Fibroblast of the conjunctiva (primary cell): ENCODE measurements at regions not wholly inside any gene's neighbourhood (a gene's known extent, or its start where the extent isn't known, plus 50 kb on each side); places are given as distances from the start of the nearest gene placed in this dataset.
"Not testable (repeated sequence)": the region's sequence is repeated elsewhere in the genome, so short reads cannot be mapped to it uniquely, and the experiment has no call there.

ENCODE experiments used
- DNase-seq: peaks from one replicate; pipeline ENCODE4 v3.0.0-alpha.2; 2010; ENCODE audit warnings: low read depth

- DNase-seq, result no peak
Measured at GRCh38 chr9:96156171-96156974, 145.6 kb downstream of the HSD17B3 start.

DNA sequence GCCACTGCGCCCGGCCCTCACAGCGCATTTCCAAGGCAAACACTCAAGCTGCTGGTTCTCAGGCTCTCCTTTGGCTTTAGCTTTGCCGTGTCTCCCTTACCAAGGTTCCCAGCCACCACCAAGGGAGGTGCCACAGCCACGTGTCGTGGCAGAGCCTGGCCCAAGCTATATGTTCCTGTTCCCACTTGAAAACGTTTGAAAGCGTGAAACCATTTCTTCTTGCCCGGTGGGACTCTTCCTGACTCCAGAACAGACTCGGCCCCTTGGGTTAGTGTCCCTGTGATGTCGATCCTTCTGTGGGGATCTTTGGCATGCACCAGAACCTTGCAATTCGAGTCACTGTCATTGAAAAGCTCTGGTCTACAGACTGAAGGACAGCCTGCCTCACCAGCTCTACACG lies 147.9 kb downstream of the HSD17B3 start:
- no peak for DNase-seq

- no peak for DNase-seq
Measured at GRCh38 chr9:96152550-96152949, 149.4 kb downstream of the HSD17B3 start.

DNA sequence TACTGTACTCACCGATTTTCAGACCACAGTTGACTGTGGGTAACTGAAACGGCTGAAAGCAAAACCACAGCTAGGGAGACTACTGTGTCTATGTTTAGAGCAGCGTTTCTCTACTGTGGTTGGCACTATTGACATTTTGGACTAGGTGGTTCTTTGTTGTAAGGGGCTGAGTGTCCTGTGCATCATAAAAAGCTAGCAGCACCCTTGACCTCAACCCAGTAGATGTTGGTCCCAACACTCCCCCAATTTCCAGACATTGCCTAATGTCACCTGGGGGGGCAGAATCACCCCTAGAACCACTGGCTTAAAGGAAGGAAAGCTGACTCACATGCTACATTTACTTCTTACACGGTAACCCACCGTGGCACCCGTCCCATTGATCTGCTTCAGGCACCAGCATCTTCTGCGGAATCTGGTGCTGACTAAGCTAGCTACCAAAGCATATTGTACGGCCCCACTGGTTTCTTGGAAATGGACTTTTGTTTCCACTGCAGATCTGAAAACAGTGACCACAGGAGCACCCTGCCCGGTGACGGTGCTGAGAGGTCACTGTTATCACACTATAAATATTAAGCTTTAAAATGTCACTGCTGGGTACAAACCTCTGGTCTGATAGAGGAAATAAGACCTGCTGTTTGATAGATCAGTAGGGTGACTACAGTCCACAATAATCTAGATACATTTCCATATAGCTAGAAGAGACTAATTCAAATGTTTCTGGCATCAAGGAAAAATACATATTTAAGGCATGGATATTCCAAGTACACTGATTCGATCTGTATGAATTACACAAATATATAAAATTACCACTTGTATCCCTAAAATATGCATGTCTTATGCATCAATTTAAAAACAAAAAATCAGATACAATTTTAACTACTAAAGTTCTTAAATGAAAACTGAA lies 151.4 kb downstream of the HSD17B3 start:
- DNase-seq, result no peak

- DNase-seq, result no peak
Measured at GRCh38 chr9:96149533-96150280, 152.3 kb downstream of the HSD17B3 start.

GRCh38 chr9:96148634-96149532 lies 153.1 kb downstream of the HSD17B3 start:
- DNase-seq, result no peak

DNA sequence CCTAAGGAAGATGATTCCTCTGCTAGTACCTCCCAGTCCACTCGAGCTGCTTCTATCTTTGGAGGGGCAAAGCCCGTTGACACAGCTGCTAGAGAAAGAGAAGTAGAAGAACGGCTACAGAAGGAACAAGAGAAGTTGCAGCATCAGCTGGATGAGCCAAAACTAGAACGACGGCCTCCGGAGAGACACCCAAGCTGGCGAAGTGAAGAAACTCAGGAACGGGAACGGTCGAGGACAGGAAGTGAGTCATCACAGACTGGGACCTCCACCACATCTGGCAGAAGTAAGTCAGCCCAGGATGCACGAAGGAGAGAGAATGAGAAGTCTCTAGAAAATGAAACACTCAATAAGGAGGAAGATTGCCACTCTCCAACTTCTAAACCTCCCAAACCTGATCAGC lies 154.9 kb downstream of the HSD17B3 start:
- not testable (repeated sequence) for DNase-seq

- no peak for DNase-seq
Measured at GRCh38 chr9:96141666-96142065, 160.3 kb downstream of the HSD17B3 start.

DNA sequence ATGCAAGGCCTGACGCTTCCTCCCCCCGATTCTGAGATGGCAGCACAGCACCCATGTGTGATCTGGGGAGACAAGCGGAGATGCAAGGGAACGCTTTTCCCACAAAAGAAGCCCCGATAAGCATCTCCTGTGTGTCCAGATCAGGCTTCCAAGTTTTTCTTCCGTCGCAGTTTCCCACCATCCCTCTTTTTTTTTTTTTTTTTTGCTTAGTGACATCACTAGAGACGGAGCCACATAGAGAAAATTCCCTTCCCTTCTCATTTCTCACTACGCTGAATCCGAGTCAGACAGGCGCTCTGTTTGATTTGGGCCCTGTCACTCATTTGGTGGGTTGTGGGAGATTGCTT lies 160.9 kb downstream of the HSD17B3 start:
- DNase-seq, result no peak

DNA sequence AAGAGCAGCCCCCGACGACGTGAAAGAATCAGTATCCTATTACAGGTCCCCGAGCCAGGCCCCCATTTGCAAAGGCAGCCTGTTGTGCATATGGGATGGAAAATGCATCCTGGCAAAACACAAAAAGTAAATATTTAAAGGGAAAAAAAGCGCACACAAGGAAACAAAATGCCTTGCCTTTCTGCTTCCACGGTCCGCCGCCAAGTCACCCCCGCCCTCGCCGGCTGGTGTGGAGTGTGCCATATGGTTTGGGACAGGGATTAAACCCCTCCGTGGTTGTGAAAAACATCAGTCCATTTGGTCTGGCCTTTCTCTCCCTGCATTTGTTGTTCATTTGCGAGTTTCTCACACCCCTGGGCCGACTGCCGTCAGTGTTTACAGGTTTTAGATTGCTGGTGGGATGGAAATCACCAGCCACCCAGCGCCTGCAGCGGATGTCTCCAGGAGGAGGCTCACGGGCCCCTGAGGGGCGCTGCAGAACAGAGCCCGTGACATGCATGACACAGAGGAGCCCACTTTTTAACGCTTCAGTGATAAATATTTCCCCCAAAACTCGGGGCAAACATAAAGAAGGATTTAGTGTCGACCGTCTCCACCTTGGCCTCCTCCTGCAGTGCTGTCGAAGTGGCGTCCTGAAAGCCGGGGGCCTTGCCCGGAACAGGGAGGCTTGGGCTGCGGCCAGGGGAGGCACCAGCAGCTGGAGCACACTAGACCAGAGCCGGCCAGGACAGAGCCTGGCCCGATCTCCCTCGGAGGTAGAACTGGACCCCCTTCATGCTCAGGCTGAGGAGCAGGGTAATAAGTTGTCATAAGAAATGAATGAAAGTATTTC lies 161.5 kb downstream of the HSD17B3 start:
- peak; percentile 71 for DNase-seq

- peak; percentile 97 for DNase-seq
Measured at GRCh38 chr9:96139592-96140295, 162.2 kb downstream of the HSD17B3 start.

GRCh38 chr9:96138616-96139015 lies 163.4 kb downstream of the HSD17B3 start:
- no peak for DNase-seq

GRCh38 chr9:96137671-96138429 lies 164.1 kb downstream of the HSD17B3 start:
- no peak for DNase-seq

DNA sequence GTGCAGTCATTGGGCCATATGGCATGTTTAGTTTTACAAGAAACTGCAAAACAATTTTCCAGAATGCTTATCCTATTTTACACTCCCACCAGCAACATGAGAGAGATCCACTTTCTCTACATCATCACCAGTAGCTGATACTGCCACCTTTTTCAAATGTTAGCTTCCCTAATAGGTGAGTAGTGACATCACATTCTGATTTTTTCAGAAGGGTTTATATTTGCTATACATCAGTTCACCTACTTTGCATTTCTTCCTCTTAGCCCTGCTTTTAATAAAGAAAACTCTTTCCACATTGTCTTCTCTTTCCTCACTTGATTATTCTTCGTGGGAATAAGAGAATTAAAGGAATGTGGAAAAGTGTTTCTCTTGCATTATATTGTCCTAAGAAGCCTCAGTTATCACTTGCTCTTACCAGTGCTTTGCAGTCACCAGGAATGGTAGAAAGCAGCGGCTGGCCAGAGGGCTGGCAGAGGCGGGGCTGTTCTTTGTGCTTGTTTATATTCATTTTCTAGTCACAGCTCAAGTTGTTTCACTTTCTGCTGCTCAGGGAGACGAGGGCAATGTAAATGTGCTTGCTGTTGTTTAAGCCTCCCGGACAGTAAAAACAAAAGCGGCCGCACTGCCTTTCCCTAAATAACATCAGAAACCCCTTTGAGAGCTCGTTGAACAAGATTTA lies 164.8 kb downstream of the HSD17B3 start:
- DNase-seq, result peak; percentile 85

- no peak for DNase-seq
Measured at GRCh38 chr9:96135753-96136290, 166.2 kb downstream of the HSD17B3 start.

- DNase-seq, result peak; percentile 43
Measured at GRCh38 chr9:96135076-96135752, 166.8 kb downstream of the HSD17B3 start.

DNA sequence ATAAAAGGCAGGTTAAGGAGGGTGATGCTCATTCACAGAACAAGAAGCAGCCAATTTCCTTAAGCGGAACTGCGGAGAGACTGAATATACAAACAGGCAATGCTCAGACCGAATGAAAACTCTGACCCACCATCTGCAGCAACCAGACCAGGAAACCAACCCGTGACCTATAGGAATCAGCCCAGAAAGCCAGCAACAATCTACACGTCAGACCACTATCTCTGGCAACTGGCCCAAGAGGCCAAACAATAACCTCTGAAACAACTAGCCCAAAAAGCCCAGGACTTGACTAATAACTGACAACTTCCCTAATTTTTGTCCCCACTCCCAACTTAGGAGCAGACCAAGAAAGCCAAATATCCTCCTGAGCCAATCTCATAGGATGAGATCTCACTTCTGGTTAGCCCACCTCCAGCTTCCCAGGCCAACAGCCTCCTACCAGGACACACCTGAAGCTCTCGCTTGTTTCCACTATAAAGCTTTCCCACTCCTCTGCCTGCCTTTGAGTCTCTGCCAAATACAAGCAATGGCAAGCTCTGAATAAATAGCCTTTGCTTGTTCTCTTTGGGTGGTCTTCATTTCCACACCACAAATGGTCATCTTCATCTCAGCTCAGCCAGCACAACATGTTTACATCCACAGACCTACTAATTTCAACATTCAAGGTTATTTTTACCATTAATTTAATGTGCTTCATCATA lies 168.5 kb downstream of the HSD17B3 start:
- DNase-seq, result no peak
